Peyer's patch (tissue), 4 donors: ENCODE measurements at regions not wholly inside any gene's neighbourhood (a gene's known extent, or its start where the extent isn't known, plus 50 kb on each side); places are given as distances from the start of the nearest gene placed in this dataset.

Experiments
- DNase-seq, 3 donors: peaks; one replicate each; pipeline ENCODE4 v3.0.0-alpha.2; 2017 to 2019
- H3K27ac ChIP-seq, 4 donors: fragments of 200-600 bp; sonication (generic); one replicate each; pipeline ENCODE4 v1.5.1; 2016 to 2019
- H3K27me3 ChIP-seq, 2 donors: fragments of 200-600 bp; sonication (generic); one replicate each; pipeline ENCODE4 v1.5.1; 2019
- H3K36me3 ChIP-seq, 3 donors: fragments of 200-600 bp; sonication (generic); one replicate each; pipeline ENCODE4 v1.5.1; 2016 to 2019
- H3K4me1 ChIP-seq, 4 donors: fragments of 200-600 bp; sonication (generic); one replicate each; pipeline ENCODE4 v1.5.1; 2016 to 2019
- H3K4me3 ChIP-seq, 4 donors: fragments of 200-600 bp; sonication (generic); 1 replicate in 3 of 4; 2 replicates in 1 of 4; pipeline ENCODE4 v1.5.1; 2016 to 2019; ENCODE audit warnings: mild to moderate bottlenecking in 1 of 4
- H3K9me3 ChIP-seq, 4 donors: fragments of 200-600 bp; sonication (generic); one replicate each; pipeline ENCODE4 v1.5.1; 2016 to 2019; ENCODE audit warnings: mild to moderate bottlenecking in 1 of 4
- POLR2A ChIP-seq, 2 donors: fragments of 450-650 bp; IDR thresholded peaks; one replicate each; pipeline ENCODE4 v1.5.1; 2017; ENCODE audit warnings: antibody characterized with exemption in 2 of 2, mild to moderate bottlenecking in 2 of 2, moderate library complexity in 2 of 2
- TF ChIP-seq, protein P1 (sequence below), 6 experiments: fragments of 450-650 bp in 4 of 6; fragments of 200-600 bp in 2 of 6; sonication (generic) in 1 of 6; IDR thresholded peaks; one replicate each; pipeline ENCODE4 v1.5.1; 2017 to 2019; ENCODE audit warnings: antibody characterized with exemption in 6 of 6, mild to moderate bottlenecking in 3 of 6, moderate library complexity in 1 of 6

GRCh38 chr9:18018661-18019060, 439.8 kb downstream of the SH3GL2 start:
- Histone ChIP-seq H3K27me3 (no peaks in the 10 kb centered on the region), H3K4me3 (no peak overlapping the region), H3K4me1 (no peaks in the 10 kb centered on the region), H3K27ac (no peak overlapping the region), H3K36me3 (no peaks in the 10 kb centered on the region), H3K9me3 (no peaks in the 10 kb centered on the region)
- TF ChIP-seq, protein P1, sequence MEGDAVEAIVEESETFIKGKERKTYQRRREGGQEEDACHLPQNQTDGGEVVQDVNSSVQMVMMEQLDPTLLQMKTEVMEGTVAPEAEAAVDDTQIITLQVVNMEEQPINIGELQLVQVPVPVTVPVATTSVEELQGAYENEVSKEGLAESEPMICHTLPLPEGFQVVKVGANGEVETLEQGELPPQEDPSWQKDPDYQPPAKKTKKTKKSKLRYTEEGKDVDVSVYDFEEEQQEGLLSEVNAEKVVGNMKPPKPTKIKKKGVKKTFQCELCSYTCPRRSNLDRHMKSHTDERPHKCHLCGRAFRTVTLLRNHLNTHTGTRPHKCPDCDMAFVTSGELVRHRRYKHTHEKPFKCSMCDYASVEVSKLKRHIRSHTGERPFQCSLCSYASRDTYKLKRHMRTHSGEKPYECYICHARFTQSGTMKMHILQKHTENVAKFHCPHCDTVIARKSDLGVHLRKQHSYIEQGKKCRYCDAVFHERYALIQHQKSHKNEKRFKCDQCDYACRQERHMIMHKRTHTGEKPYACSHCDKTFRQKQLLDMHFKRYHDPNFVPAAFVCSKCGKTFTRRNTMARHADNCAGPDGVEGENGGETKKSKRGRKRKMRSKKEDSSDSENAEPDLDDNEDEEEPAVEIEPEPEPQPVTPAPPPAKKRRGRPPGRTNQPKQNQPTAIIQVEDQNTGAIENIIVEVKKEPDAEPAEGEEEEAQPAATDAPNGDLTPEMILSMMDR (IDR thresholded peaks at IDR 0.05) = no peak
- no peak for DNase-seq

DNA sequence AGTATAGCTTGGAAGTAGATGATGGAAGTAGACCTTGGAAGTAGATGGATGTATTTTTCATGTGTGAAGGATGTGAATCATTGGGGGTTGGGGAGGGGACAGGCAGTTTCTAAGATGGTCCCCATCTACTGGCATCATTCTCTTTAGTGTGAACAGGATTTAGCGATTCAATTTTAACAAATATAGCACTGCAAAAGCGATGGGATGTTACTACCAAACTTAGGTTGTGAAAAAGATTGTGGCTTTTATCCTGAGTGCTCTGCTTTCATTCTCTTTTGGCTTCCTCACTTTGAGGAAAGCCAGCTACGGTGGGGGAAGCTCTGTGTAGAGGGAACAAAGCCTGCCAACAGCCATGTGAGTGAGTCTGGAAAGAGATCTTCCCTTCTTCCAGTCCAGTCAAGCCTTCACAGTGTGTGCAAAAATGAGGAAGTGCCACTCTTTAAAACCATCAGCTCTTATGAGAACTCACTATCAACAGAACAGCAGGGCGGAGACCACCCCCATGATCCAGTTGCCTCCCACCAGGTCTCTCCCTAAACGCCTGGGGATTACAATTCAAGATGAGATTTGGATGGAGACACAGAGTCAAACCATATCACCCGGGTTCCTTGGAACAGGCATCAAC, 441.4 kb downstream of the SH3GL2 start:
- Histone ChIP-seq H3K27ac (no peak overlapping the region), H3K4me3 (no peak overlapping the region), H3K4me1 (no peaks in the 10 kb centered on the region), H3K27me3 (no peaks in the 10 kb centered on the region), H3K36me3 (no peaks in the 10 kb centered on the region), H3K9me3 (no peaks in the 10 kb centered on the region)
- TF ChIP-seq, protein P1 (IDR thresholded peaks at IDR 0.05) = no peak
- TF ChIP-seq POLR2A (IDR thresholded peaks at IDR 0.05) = no peak
- no peak for DNase-seq

- no peaks in the 10 kb centered on the region for H3K9me3 ChIP-seq
- no peak overlapping the region for H3K4me3 ChIP-seq
- TF ChIP-seq POLR2A (IDR thresholded peaks at IDR 0.05) = no peak
- TF ChIP-seq, protein P1 (IDR thresholded peaks at IDR 0.05) = no peak
- no peaks in the 10 kb centered on the region for H3K36me3 ChIP-seq
- H3K4me1 ChIP-seq = no peaks in the 10 kb centered on the region
- DNase-seq = no peak
- H3K27ac ChIP-seq = no peak overlapping the region
- no peaks in the 10 kb centered on the region for H3K27me3 ChIP-seq
Measured at GRCh38 chr9:18022642-18023041, 443.8 kb downstream of the SH3GL2 start.

- no peak for DNase-seq
- H3K36me3 ChIP-seq = no peaks in the 10 kb centered on the region
- no peaks in the 10 kb centered on the region for H3K9me3 ChIP-seq
- no peak overlapping the region for H3K4me3 ChIP-seq
- no peak overlapping the region for H3K27ac ChIP-seq
- H3K4me1 ChIP-seq = no peaks in the 10 kb centered on the region
- TF ChIP-seq, protein P1 (IDR thresholded peaks at IDR 0.05) = no peak
- no peak for TF ChIP-seq POLR2A (IDR thresholded peaks at IDR 0.05)
- no peaks in the 10 kb centered on the region for H3K27me3 ChIP-seq
Measured at GRCh38 chr9:18023332-18023731, 444.5 kb downstream of the SH3GL2 start.

DNA sequence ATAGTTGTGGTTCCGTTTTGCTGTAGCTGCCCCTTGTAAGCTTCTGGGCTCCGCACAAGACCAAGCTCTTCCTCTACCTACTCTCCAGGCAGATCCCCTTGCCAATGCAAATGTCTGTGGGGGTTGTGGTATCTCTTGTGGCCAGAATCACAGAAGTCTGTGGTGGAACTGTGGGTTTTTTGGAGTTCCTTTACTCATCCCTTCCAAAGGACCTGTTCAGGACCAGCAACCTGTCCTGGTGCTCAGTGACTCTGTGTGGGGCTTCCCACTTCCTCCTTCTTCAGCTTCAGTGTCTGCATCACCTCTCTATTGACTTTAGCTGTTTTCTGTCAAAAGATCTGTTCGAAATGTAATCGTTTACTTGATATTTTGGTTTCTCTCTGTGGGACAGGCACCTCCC, 441.3 kb upstream of the ADAMTSL1 start:
- no peaks in the 10 kb centered on the region for H3K9me3 ChIP-seq
- TF ChIP-seq, protein P1 (IDR thresholded peaks at IDR 0.05) = no peak
- no peak for TF ChIP-seq POLR2A (IDR thresholded peaks at IDR 0.05)
- no peaks in the 10 kb centered on the region for H3K4me1 ChIP-seq
- DNase-seq = no peak
- H3K27me3 ChIP-seq = no peaks in the 10 kb centered on the region
- H3K27ac ChIP-seq = no peak overlapping the region
- H3K4me3 ChIP-seq = no peak overlapping the region
- H3K36me3 ChIP-seq = no peaks in the 10 kb centered on the region
